NB4 (cell line): ENCODE measurements at regions not wholly inside any gene's neighbourhood (a gene's known extent, or its start where the extent isn't known, plus 50 kb on each side); places are given as distances from the start of the nearest gene placed in this dataset.

Source experiments
- CTCF ChIP-seq: IDR thresholded peaks from one replicate; pipeline ENCODE4 v1.5.1; 2012; ENCODE audit warnings: low read depth, low read length
- MAX ChIP-seq: IDR thresholded peaks from 2 replicates; pipeline ENCODE4 v1.6.1; 2011; ENCODE audit warnings: low read depth, low read length
- MYC ChIP-seq: IDR thresholded peaks from 2 replicates; pipeline ENCODE4 v1.6.1; 2011; ENCODE audit warnings: low read depth, low read length
- POLR2A ChIP-seq: IDR thresholded peaks from 2 replicates; pipeline ENCODE4 v1.6.1; 2011; ENCODE audit warnings: mild to moderate bottlenecking; ENCODE audit not compliant: insufficient read length; ENCODE audit errors: extremely low read depth

- no peak for TF ChIP-seq CTCF
- no peak for TF ChIP-seq MAX
- TF ChIP-seq POLR2A = no peak
- TF ChIP-seq MYC = no peak
These were observed 70.7 kb upstream of the NFKB1 start for GRCh38 chr4:102430461-102430910.
